Mucosa of rectum (tissue), 2 donors: ENCODE measurements at regions not wholly inside any gene's neighbourhood (a gene's known extent, or its start where the extent isn't known, plus 50 kb on each side); places are given as distances from the start of the nearest gene placed in this dataset.

ENCODE experiments used
- H3K27ac ChIP-seq, 2 donors: one replicate each; pipeline ENCODE4 v1.7.0; 2013; ENCODE audit warnings: inconsistent platforms in 2 of 2, low read depth in 2 of 2, low read length in 2 of 2
- H3K27me3 ChIP-seq, 2 donors: one replicate each; pipeline ENCODE4 v1.7.0; 2013; ENCODE audit warnings: low read length in 2 of 2; ENCODE audit not compliant: control insufficient read depth in 2 of 2, insufficient read depth in 2 of 2
- H3K36me3 ChIP-seq, 2 donors: one replicate each; pipeline ENCODE4 v1.7.0; 2013; ENCODE audit warnings: low read length in 2 of 2; ENCODE audit not compliant: control insufficient read depth in 2 of 2, insufficient read depth in 2 of 2
- H3K4me1 ChIP-seq, 2 donors: one replicate each; pipeline ENCODE4 v1.7.0; 2013; ENCODE audit warnings: low read length in 2 of 2, mild to moderate bottlenecking in 1 of 2; ENCODE audit not compliant: control insufficient read depth in 2 of 2, insufficient read depth in 2 of 2
- H3K4me3 ChIP-seq, 2 donors: one replicate each; pipeline ENCODE4 v1.7.0; 2013; ENCODE audit warnings: low read length in 2 of 2
- H3K9ac ChIP-seq, 2 donors: one replicate each; pipeline ENCODE4 v1.7.0; 2013; ENCODE audit warnings: low read length in 2 of 2, low read depth in 1 of 2, mild to moderate bottlenecking in 1 of 2
- H3K9me3 ChIP-seq, 2 donors: one replicate each; pipeline ENCODE4 v1.7.0; 2013; ENCODE audit warnings: low read length in 2 of 2; ENCODE audit not compliant: control insufficient read depth in 2 of 2
- donor health status: healthy.
- donor health status: Normal muscosa, but diverticular disease.

- Histone ChIP-seq H3K36me3 (no peaks in the 10 kb centered on the region), H3K4me1 (no peaks in the 10 kb centered on the region), H3K4me3 (no peak overlapping the region)
Observed at GRCh38 chr6:142008016-142008735, 124.5 kb upstream of the GJE1 start.

DNA sequence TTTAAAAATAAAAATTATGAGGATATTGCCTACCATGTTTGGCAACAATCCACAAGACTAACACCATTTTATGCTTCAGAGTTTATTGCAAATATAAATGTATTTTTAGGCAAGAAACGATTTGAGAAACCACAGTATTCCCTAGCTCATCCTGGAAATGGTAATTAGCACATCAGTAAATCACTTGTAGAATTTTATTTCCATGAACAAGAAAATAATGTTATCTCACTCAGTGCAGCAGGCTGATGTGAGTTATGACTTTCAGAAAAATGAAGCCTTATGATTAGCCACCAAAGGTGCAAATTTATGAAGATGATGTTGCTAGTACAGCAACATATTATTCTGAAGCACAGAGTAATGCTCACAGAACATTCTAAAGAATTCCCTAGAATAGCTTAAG, 127.7 kb upstream of the GJE1 start:
- Histone ChIP-seq H3K27ac (no peak overlapping the region), H3K9me3 (peaks cover 0 to 4% of the 10 kb centered on the region in 2 donors), H3K36me3 (no peaks in the 10 kb centered on the region), H3K27me3 (no peaks in the 10 kb centered on the region), H3K9ac (no peak overlapping the region), H3K4me1 (no peaks in the 10 kb centered on the region), H3K4me3 (no peak overlapping the region)

More at GRCh38 chr6:142008016-142008735, 124.5 kb upstream of the GJE1 start:
- H3K9me3 ChIP-seq = no peaks in the 10 kb centered on the region
- no peak overlapping the region for H3K27ac ChIP-seq
- H3K9ac ChIP-seq = no peak overlapping the region
- no peaks in the 10 kb centered on the region for H3K27me3 ChIP-seq

GRCh38 chr6:142002825-142003405, 129.8 kb upstream of the GJE1 start:
- Histone ChIP-seq H3K27me3 (no peaks in the 10 kb centered on the region), H3K9me3 (peaks cover 0 to 4% of the 10 kb centered on the region in 2 donors), H3K36me3 (no peaks in the 10 kb centered on the region), H3K9ac (no peak overlapping the region), H3K27ac (no peak overlapping the region), H3K4me3 (no peak overlapping the region), H3K4me1 (no peaks in the 10 kb centered on the region)

- Histone ChIP-seq H3K36me3 (no peaks in the 10 kb centered on the region), H3K9ac (no peak overlapping the region), H3K4me3 (no peak overlapping the region), H3K27me3 (no peaks in the 10 kb centered on the region), H3K4me1 (no peaks in the 10 kb centered on the region), H3K9me3 (peaks cover 4 to 7% of the 10 kb centered on the region in 2 donors), H3K27ac (no peak overlapping the region)
Observed at GRCh38 chr6:141996823-141997222, 135.9 kb upstream of the GJE1 start.

DNA sequence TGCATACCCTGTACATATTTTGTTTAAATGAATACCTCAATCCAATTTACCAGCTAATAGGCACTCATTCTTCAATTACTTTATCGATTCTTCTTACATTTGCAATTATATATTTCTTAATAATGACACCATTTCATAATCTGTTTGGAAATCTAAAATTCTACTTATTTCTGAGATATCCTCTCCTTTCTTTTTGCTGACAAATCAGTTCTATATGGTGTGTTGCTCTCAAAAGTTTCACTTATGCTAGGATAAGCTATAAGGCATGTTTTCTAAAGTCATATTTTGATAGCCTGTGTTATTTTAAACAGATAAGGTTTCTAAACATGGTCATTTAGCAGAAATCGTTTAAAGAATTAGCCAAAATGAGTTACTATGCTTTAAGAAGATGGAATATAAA, 140.6 kb upstream of the GJE1 start:
- Histone ChIP-seq H3K4me1 (no peaks in the 10 kb centered on the region), H3K4me3 (no peak overlapping the region), H3K9ac (no peak overlapping the region), H3K27me3 (no peaks in the 10 kb centered on the region), H3K36me3 (no peaks in the 10 kb centered on the region), H3K27ac (no peak overlapping the region), H3K9me3 (peaks cover 0 to 7% of the 10 kb centered on the region in 2 donors)

DNA sequence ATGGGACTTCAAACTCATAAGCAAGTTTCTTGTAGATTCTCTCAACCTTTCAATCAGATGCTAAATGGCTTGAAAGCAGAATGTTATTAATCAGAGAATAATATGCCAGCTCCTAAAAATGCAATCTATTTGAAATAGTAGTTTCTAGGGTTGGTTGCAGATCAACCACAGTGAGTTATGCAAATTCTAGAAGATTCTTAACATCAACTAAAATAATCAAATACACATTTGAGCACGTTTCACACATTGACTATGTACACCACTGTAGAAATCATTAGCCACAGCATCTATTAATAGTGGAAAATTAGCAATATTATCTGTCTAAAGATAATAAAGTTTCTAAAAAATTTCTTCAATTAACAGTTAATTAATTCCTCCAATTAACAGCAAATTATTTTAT, 141.9 kb upstream of the GJE1 start:
- no peak overlapping the region for H3K9ac ChIP-seq
- no peaks in the 10 kb centered on the region for H3K36me3 ChIP-seq
- H3K4me1 ChIP-seq = no peaks in the 10 kb centered on the region
- H3K27me3 ChIP-seq = no peaks in the 10 kb centered on the region
- H3K4me3 ChIP-seq = no peak overlapping the region
- H3K27ac ChIP-seq = no peak overlapping the region
- peaks cover 0 to 7% of the 10 kb centered on the region in 2 donors for H3K9me3 ChIP-seq

DNA sequence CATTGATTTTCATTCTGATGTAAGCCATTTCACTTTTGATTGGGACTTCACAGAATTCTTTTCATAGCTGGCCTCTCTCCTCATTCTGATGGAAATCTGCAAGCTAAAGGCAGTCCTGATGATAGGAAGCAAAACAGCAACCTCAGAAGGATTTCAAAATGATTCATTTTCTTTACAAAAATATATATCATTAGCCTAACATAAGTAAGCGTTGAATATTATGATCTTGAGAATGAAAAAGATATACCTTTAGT, 143.1 kb upstream of the GJE1 start:
- Histone ChIP-seq H3K4me1 (no peaks in the 10 kb centered on the region), H3K4me3 (no peak overlapping the region), H3K36me3 (no peaks in the 10 kb centered on the region), H3K27me3 (no peaks in the 10 kb centered on the region), H3K27ac (no peak overlapping the region), H3K9me3 (peaks cover 0 to 6% of the 10 kb centered on the region in 2 donors), H3K9ac (no peak overlapping the region)

DNA sequence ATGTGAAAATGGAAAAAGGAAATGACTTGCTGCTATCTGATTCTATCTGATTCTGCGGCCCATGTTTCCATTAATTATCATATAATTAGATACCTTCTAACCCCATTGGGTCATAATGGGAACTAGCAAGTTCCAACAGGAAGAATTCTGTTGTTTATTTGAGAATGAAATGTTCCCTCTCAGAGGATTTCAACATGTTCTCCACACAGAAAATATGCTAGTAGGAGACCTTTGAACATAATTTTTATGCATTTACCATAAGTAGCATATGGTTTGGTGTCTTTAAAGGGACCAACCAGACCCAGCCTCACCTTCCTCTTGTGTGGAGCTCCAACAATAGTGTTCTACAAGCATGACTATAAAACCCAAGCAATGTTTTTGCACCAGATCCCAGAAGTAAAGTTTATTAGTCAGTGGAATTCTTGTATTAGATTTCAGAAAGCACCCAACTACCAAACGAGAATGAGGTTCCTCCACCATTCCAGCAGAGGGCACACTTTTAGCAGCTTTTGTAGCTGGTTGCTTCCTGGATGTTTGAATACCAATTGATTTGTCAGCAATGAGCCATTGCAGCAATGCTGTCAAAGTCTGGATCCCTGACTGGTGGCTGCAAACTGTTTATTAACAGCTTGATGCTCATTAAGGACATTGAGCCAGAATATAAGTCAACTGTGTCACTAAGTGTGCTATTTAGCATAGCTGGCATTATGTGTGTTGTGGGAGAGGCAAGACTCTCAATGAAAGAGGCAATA, 143.6 kb upstream of the GJE1 start:
- Histone ChIP-seq H3K4me1 (no peaks in the 10 kb centered on the region), H3K27me3 (no peaks in the 10 kb centered on the region), H3K27ac (no peak overlapping the region), H3K4me3 (no peak overlapping the region), H3K9me3 (peaks cover 0 to under 1% of the 10 kb centered on the region in 2 donors), H3K36me3 (no peaks in the 10 kb centered on the region), H3K9ac (no peak overlapping the region)

GRCh38 chr6:141988327-141988726, 144.4 kb upstream of the GJE1 start:
- Histone ChIP-seq H3K9me3 (no peaks in the 10 kb centered on the region), H3K4me3 (no peak overlapping the region), H3K27ac (no peak overlapping the region), H3K27me3 (no peaks in the 10 kb centered on the region), H3K4me1 (no peaks in the 10 kb centered on the region), H3K36me3 (no peaks in the 10 kb centered on the region), H3K9ac (no peak overlapping the region)

DNA sequence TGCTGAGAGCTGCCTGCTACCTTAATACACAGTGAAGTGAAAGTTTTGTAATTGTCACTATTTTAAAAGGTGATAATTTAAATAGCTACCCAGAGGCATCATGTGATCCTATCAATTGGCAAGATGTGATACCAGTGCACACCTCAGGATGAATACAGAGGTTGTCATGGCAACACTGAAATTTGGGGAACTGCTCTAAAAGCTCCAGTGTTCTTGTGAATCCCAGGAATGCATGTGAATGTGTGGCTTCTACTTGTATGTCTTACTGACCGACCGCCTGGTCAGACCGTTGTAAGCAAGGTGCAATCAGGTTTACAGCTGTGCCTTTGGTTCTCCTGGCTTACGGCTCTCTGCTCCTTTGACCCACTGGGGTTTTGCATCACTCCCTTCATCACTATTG, 146.3 kb upstream of the GJE1 start:
- Histone ChIP-seq H3K27me3 (no peaks in the 10 kb centered on the region), H3K36me3 (no peaks in the 10 kb centered on the region), H3K9ac (no peak overlapping the region), H3K4me1 (no peaks in the 10 kb centered on the region), H3K9me3 (no peaks in the 10 kb centered on the region), H3K27ac (no peak overlapping the region), H3K4me3 (no peak overlapping the region)
